Endothelial cell of umbilical vein (primary cell): ENCODE measurements at regions not wholly inside any gene's neighbourhood (a gene's known extent, or its start where the extent isn't known, plus 50 kb on each side); places are given as distances from the start of the nearest gene placed in this dataset.

Experiments used
- BruUV-seq: library from RNA; stranded (reverse); fragments of 400-500 nt; replicated peaks from 2 replicates; lab custom pipeline; 2021; lab: Mats Ljungman, UMichigan
- CTCF ChIA-PET: fragments of 300-600, 350-600 bp; sonication (Branson Sonifier 250); formaldehyde crosslinking; loops from one replicate; lab custom pipeline; 2021; ENCODE audit warnings: antibody characterized with exemption, inconsistent platforms; lab: Charles Lee
- POLR2A ChIA-PET: fragments of 300-600, 350-600 bp; sonication (Branson Sonifier 250); formaldehyde crosslinking; loops from one replicate; lab custom pipeline; 2021; ENCODE audit warnings: antibody characterized with exemption, inconsistent platforms; lab: Charles Lee
- DNase-seq: peaks from one replicate; pipeline ENCODE4 v3.0.0-alpha.2; 2011; ENCODE audit warnings: low read depth, low spot score
- FAIRE-seq: peaks from 2 replicates; lab custom pipeline; 2011; peaks lifted over from hg19 to GRCh38; lab: Jason Lieb, UNC
- H2AFZ ChIP-seq: 2 replicates; pipeline ENCODE4 v1.6.0; 2012; ENCODE audit warnings: low read depth, low read length, control low read depth, inconsistent platforms
- H3K27ac ChIP-seq: 2 replicates; pipeline ENCODE4 v1.5.1; 2011; ENCODE audit warnings: low read depth, mild to moderate bottlenecking, control low read depth, low read length, moderate library complexity; ENCODE audit not compliant: insufficient read depth
- H3K27me3 ChIP-seq, 2 experiments: 2 replicates each; pipeline versions ENCODE4 v1.6.0 to v1.6.1; 2011; ENCODE audit warnings: low read length in 2 of 2, mixed read lengths in 1 of 2; ENCODE audit not compliant: control insufficient read depth in 2 of 2, insufficient read depth in 2 of 2
- H3K36me3 ChIP-seq, 2 experiments: 2 replicates in 1 of 2; 3 replicates in 1 of 2; pipeline ENCODE4 v1.5.1; 2011; ENCODE audit warnings: low read length in 2 of 2, mild to moderate bottlenecking in 1 of 2, moderate library complexity in 1 of 2; ENCODE audit not compliant: control insufficient read depth in 2 of 2, insufficient read depth in 2 of 2; ENCODE audit errors: extremely low read depth in 1 of 2
- H3K4me1 ChIP-seq: 3 replicates; pipeline ENCODE4 v1.5.1; 2011; ENCODE audit warnings: mild to moderate bottlenecking, low read length; ENCODE audit not compliant: control insufficient read depth, insufficient read depth; ENCODE audit errors: extremely low read depth
- H3K4me2 ChIP-seq: 2 replicates; pipeline ENCODE4 v1.6.1; 2011; ENCODE audit warnings: low read length, control low read depth, mixed read lengths; ENCODE audit not compliant: insufficient read depth
- H3K4me3 ChIP-seq, 3 experiments: fragments of 200-600 bp in 1 of 3; sonication (generic), shearing (Covaris generic) in 1 of 3; replicated peaks in 1 of 3; 2 replicates each; pipeline ENCODE4 v1.5.1; 2011 to 2016; ENCODE audit warnings: control low read depth in 3 of 3, low read length in 3 of 3, mild to moderate bottlenecking in 2 of 3, inconsistent platforms in 1 of 3, low read depth in 1 of 3, moderate library complexity in 1 of 3; ENCODE audit not compliant: insufficient read depth in 1 of 3
- H3K79me2 ChIP-seq: 2 replicates; pipeline ENCODE4 v1.6.0; 2012; ENCODE audit warnings: low read length, inconsistent platforms; ENCODE audit not compliant: control insufficient read depth, insufficient read depth
- H3K9ac ChIP-seq: replicated peaks from 2 replicates; pipeline ENCODE3; 2011; ENCODE audit warnings: low read length, control low read depth; ENCODE audit not compliant: insufficient read depth; ENCODE audit errors: extremely low read depth
- H3K9me1 ChIP-seq: replicated peaks from 3 replicates; pipeline ENCODE4 v1.6.0; 2011; ENCODE audit warnings: mild to moderate bottlenecking, low read length; ENCODE audit not compliant: control insufficient read depth, insufficient read depth; ENCODE audit errors: extremely low read depth
- H3K9me3 ChIP-seq: replicated peaks from 2 replicates; pipeline ENCODE4 v1.5.1; 2012; ENCODE audit warnings: low read length, inconsistent platforms; ENCODE audit not compliant: control insufficient read depth, insufficient read depth
- H4K20me1 ChIP-seq: replicated peaks from 2 replicates; pipeline ENCODE3; 2011; ENCODE audit warnings: mild to moderate bottlenecking, low read length; ENCODE audit not compliant: control insufficient read depth, insufficient read depth; ENCODE audit errors: extremely low read depth
- CTCF ChIP-seq, 2 donors: IDR thresholded peaks; 1 replicate in 1 of 2; 2 replicates in 1 of 2; pipeline ENCODE4 v1.5.1; 2011; ENCODE audit warnings: low read length in 2 of 2, mild to moderate bottlenecking in 2 of 2, moderate library complexity in 2 of 2, control low read depth in 1 of 2, inconsistent platforms in 1 of 2, low read depth in 1 of 2; ENCODE audit not compliant: insufficient read depth in 1 of 2; ENCODE audit errors: extremely low read depth in 1 of 2
- EZH2 ChIP-seq: IDR thresholded peaks from 2 replicates; pipeline ENCODE4 v1.6.1; 2012; ENCODE audit warnings: borderline replicate concordance, low read depth, mild to moderate bottlenecking, moderate library complexity, low read length, inconsistent platforms; ENCODE audit not compliant: severe bottlenecking
- FOS ChIP-seq: IDR thresholded peaks from 2 replicates; pipeline ENCODE4 v1.6.1; 2011; ENCODE audit warnings: mild to moderate bottlenecking, low read length, moderate library complexity, borderline replicate concordance; ENCODE audit not compliant: insufficient read depth
- GATA2 ChIP-seq: IDR thresholded peaks from 2 replicates; pipeline ENCODE4 v1.7.0; 2011; ENCODE audit warnings: low read depth, mild to moderate bottlenecking, moderate library complexity, mixed read lengths, low read length; ENCODE audit not compliant: insufficient read length, insufficient read depth
- JUN ChIP-seq: IDR thresholded peaks from 2 replicates; pipeline ENCODE4 v1.6.1; 2011; ENCODE audit warnings: borderline replicate concordance, low read depth; ENCODE audit not compliant: insufficient read length, insufficient read depth
- MAX ChIP-seq: IDR thresholded peaks from 2 replicates; pipeline ENCODE4 v1.6.1; 2011; ENCODE audit not compliant: insufficient read depth, insufficient read length
- MYC ChIP-seq: IDR thresholded peaks from one replicate; pipeline ENCODE4 v1.6.1; 2011; ENCODE audit warnings: mild to moderate bottlenecking, low read depth, low read length
- POLR2A ChIP-seq: IDR thresholded peaks from 2 replicates; pipeline ENCODE4 v1.6.1; 2012; ENCODE audit warnings: low read depth, mild to moderate bottlenecking, control low read depth, low read length
- POLR2AphosphoS5 ChIP-seq: IDR thresholded peaks from 2 replicates; pipeline ENCODE4 v1.6.1; 2012; ENCODE audit warnings: low read depth, mild to moderate bottlenecking, control low read depth, low read length, moderate library complexity; ENCODE audit not compliant: insufficient read depth
- dilution Hi-C: fragments of 300-500 bp; cut with MboI; formaldehyde crosslinking; loops from one replicate; pipeline ENCODE4 v1.15.0; 2019; ENCODE audit warnings: low sequenced_read_pairs; ENCODE audit not compliant: extremely low pct_ligation_motif_present
- intact Hi-C: fragments of 100-400 bp; cut with micrococcal nuclease; formaldehyde crosslinking; loops from one replicate; pipeline ENCODE4 v1.10.0; 2022

- no peak for DNase-seq
- Histone ChIP-seq H3K79me2 (no peaks in the 10 kb centered on the region), H4K20me1 (no peaks in the 10 kb centered on the region), H3K4me1 (no peaks in the 10 kb centered on the region), H3K36me3 (no peaks in the 10 kb centered on the region), H3K9me3 (no peaks in the 10 kb centered on the region), H3K4me2 (no peak overlapping the region), H3K9me1 (no peaks in the 10 kb centered on the region), H3K4me3 (no peak overlapping the region), H3K27ac (no peak overlapping the region), H3K9ac (no peak overlapping the region), H2AFZ (no peak overlapping the region), H3K27me3 (no peaks in the 10 kb centered on the region)
- TF ChIP-seq EZH2 (no peak), MYC (no peak), MAX (no peak), GATA2 (no peak), POLR2AphosphoS5 (no peak), POLR2A (no peak), JUN (no peak), FOS (no peak), CTCF (IDR thresholded peaks at IDR 0.05; ENCODE audit: extremely low read depth in 1 of 2, insufficient read depth in 1 of 2, low read depth in 1 of 2, low read length in 2 of 2) (no peak)
- intact Hi-C loops (no loop called here), dilution Hi-C loops (no loop called here)
- ChIA-PET CTCF (no interaction called here), POLR2A (no interaction called here)
- no peak for FAIRE-seq
- BruUV-seq: no TSS peak
Observed at GRCh38 chr7:40964610-40965009, 738.3 kb downstream of the INHBA start.
